K562 (cell line): ENCODE measurements at regions not wholly inside any gene's neighbourhood (a gene's known extent, or its start where the extent isn't known, plus 50 kb on each side); places are given as distances from the start of the nearest gene placed in this dataset.

Source experiments
- ATAC-seq: fragments of 200-7000 bp; cut with Tn5 transposase; 3 replicates; pipeline ENCODE4 v1.9.1; 2020; ENCODE audit warnings: moderate library complexity
- BruUV-seq: library from RNA; stranded (reverse); fragments of 400-500 nt; replicated peaks from 2 replicates; lab custom pipeline; 2021; lab: Mats Ljungman, UMichigan
- CTCF ChIA-PET: fragments of 300-600 bp; formaldehyde crosslinking; extraction: SDS; loops from one replicate; lab custom pipeline; 2021; ENCODE audit warnings: low intra/inter-chr PET ratio; lab: Yijun Ruan, JAX
- POLR2A ChIA-PET: fragments of 300-600, 350-650 bp; sonication (Branson Sonifier 250); formaldehyde crosslinking; extraction: SDS; loops from one replicate; lab custom pipeline; 2021; ENCODE audit warnings: antibody characterized with exemption, inconsistent platforms; lab: Yijun Ruan, JAX
- DNase-seq, 4 experiments: peaks; one replicate each; pipeline versions ENCODE4 v3.0.0 to v3.0.0-alpha.2; 2011 to 2018; ENCODE audit warnings: low spot score in 3 of 4, mixed read lengths in 3 of 4; ENCODE audit errors: extremely low read depth in 1 of 4
- FAIRE-seq: peaks from 2 replicates; lab custom pipeline; 2011; peaks lifted over from hg19 to GRCh38; lab: Jason Lieb, UNC
- H2AFZ ChIP-seq: 2 replicates; pipeline ENCODE4 v1.6.0; 2011; ENCODE audit warnings: low read depth, low read length, control low read depth, inconsistent platforms
- H3K27ac ChIP-seq: fragments of 200-600 bp; 3 replicates; pipeline ENCODE4 v1.8.0; 2011; ENCODE audit warnings: low read depth, mild to moderate bottlenecking, control low read depth, inconsistent platforms, low read length, moderate library complexity, mixed read lengths; ENCODE audit errors: extremely low read depth
- H3K27me3 ChIP-seq, 2 experiments: fragments of 300-600 bp in 1 of 2; 2 replicates in 1 of 2; 3 replicates in 1 of 2; pipeline versions ENCODE4 v1.6.0 to v1.8.0; 2011; ENCODE audit warnings: inconsistent platforms in 2 of 2, low read length in 2 of 2, mild to moderate bottlenecking in 1 of 2, mixed read lengths in 1 of 2, moderate library complexity in 1 of 2; ENCODE audit not compliant: control insufficient read depth in 2 of 2, insufficient read depth in 2 of 2
- H3K36me3 ChIP-seq: fragments of 300-600 bp; 3 replicates; pipeline ENCODE4 v1.8.0; 2011; ENCODE audit warnings: mild to moderate bottlenecking, low read length, inconsistent platforms; ENCODE audit not compliant: control insufficient read depth, insufficient read depth
- H3K4me1 ChIP-seq, 2 experiments: fragments of 200-600 bp in 1 of 2; replicated peaks in 1 of 2; 2 replicates in 1 of 2; 3 replicates in 1 of 2; pipeline versions ENCODE4 v1.5.1 to v1.8.0; 2011; ENCODE audit warnings: inconsistent platforms in 2 of 2, low read length in 2 of 2, mild to moderate bottlenecking in 1 of 2, mixed read lengths in 1 of 2, moderate library complexity in 1 of 2; ENCODE audit not compliant: control insufficient read depth in 2 of 2, insufficient read depth in 2 of 2
- H3K4me2 ChIP-seq: 2 replicates; pipeline ENCODE4 v1.6.1; 2011; ENCODE audit warnings: low read length, control low read depth, inconsistent platforms, mixed read lengths; ENCODE audit not compliant: insufficient read depth
- H3K4me3 ChIP-seq: fragments of 200-600 bp; sonication (generic), shearing (Covaris generic); 2 replicates; pipeline ENCODE4 v1.5.1; 2016; ENCODE audit warnings: control low read depth, inconsistent platforms
- H3K79me2 ChIP-seq: fragments of 200-600 bp; 3 replicates; pipeline ENCODE4 v1.8.0; 2011; ENCODE audit warnings: low read length, inconsistent platforms; ENCODE audit not compliant: control insufficient read depth, insufficient read depth
- H3K9ac ChIP-seq, 2 experiments: 2 replicates each; pipeline versions ENCODE4 v1.6.0 to v1.6.1; 2011; ENCODE audit warnings: low read depth in 2 of 2, low read length in 2 of 2, control low read depth in 1 of 2, inconsistent platforms in 1 of 2, mild to moderate bottlenecking in 1 of 2, mixed read lengths in 1 of 2; ENCODE audit not compliant: insufficient read depth in 1 of 2
- H3K9me1 ChIP-seq: one replicate; pipeline ENCODE4 v1.6.0; 2011; ENCODE audit warnings: inconsistent platforms, mild to moderate bottlenecking, low read length, moderate library complexity; ENCODE audit not compliant: control insufficient read depth, insufficient read depth
- H3K9me3 ChIP-seq: replicated peaks from 2 replicates; pipeline ENCODE4 v1.5.1; 2011; ENCODE audit warnings: low read depth, low read length, inconsistent platforms; ENCODE audit not compliant: control insufficient read depth, insufficient read depth
- H4K20me1 ChIP-seq: replicated peaks from 2 replicates; pipeline ENCODE4 v1.6.1; 2011; ENCODE audit warnings: low read length, inconsistent platforms, mixed read lengths; ENCODE audit not compliant: control insufficient read depth, insufficient read depth
- BHLHE40 ChIP-seq: IDR thresholded peaks from 2 replicates; pipeline ENCODE4 v1.6.1; 2011; ENCODE audit warnings: low read length, improper control_type of control experiment
- CBFA2T3 ChIP-seq: fragments of 450-650 bp; IDR thresholded peaks from 2 replicates; pipeline ENCODE4 v1.6.1; 2017
- CBX1 ChIP-seq: sonication (generic); IDR thresholded peaks from 2 replicates; pipeline ENCODE4 v1.6.1; 2016; ENCODE audit warnings: antibody characterized with exemption, low read depth, mild to moderate bottlenecking
- CEBPG ChIP-seq, 3 experiments: fragments of 200-800 bp in 1 of 3; sonication (Bioruptor generic) in 1 of 3; sonication (generic) in 1 of 3; formaldehyde crosslinking in 1 of 3; IDR thresholded peaks in 2 of 3; conservative IDR thresholded peaks in 1 of 3; 2 replicates each; pipeline versions ENCODE4 v1.6.1 to v1.8.0; 2016 to 2022; ENCODE audit warnings: missing compliant biosample characterization in 2 of 3, missing genetic modification characterization in 2 of 3, mild to moderate bottlenecking in 1 of 3, missing genetic modification reagents in 1 of 3
- CREBBP ChIP-seq: IDR thresholded peaks from one replicate; pipeline ENCODE4 v1.6.1; 2012; ENCODE audit warnings: low read depth, mild to moderate bottlenecking, control low read depth, inconsistent platforms, low read length
- EP400 ChIP-seq: fragments of 450-650 bp; IDR thresholded peaks from 2 replicates; pipeline ENCODE4 v1.6.1; 2017; ENCODE audit warnings: antibody characterized with exemption, mild to moderate bottlenecking, moderate library complexity
- HDAC1 ChIP-seq, 2 experiments: fragments of 450-650 bp; IDR thresholded peaks; 2 replicates each; pipeline ENCODE4 v1.6.1; 2016 to 2017; ENCODE audit warnings: inconsistent platforms in 1 of 2, mild to moderate bottlenecking in 1 of 2, moderate library complexity in 1 of 2
- RNF2 ChIP-seq: sonication (generic); IDR thresholded peaks from 2 replicates; pipeline ENCODE4 v1.6.1; 2016
- TEAD2 ChIP-seq: fragments of 450-650 bp; IDR thresholded peaks from 2 replicates; pipeline ENCODE4 v1.6.1; 2016; ENCODE audit warnings: missing genetic modification characterization, control low read depth, missing compliant biosample characterization
- ZBTB9 ChIP-seq: fragments of 450-650 bp; formaldehyde crosslinking; IDR thresholded peaks from 2 replicates; pipeline ENCODE4 v1.4.0; 2020; ENCODE audit warnings: mild to moderate bottlenecking, moderate library complexity
- ZNF217 ChIP-seq: sonication (generic); formaldehyde crosslinking; IDR thresholded peaks from 2 replicates; pipeline ENCODE4 v1.8.0; 2022; ENCODE audit warnings: mild to moderate bottlenecking, missing genetic modification reagents
- ZNF3 ChIP-seq: fragments of 250-450 bp; sonication (Bioruptor Pico); IDR thresholded peaks from 2 replicates; pipeline ENCODE4 v1.5.0; 2021; ENCODE audit warnings: mild to moderate bottlenecking, moderate library complexity
- WGBS: fragments of 100-300 bp; shearing (Covaris generic); methylation state at CpG from one replicate; pipeline ENCODE4 v1.1.6; 2016; ENCODE audit warnings: low coverage, mixed read lengths; ENCODE audit not compliant: insufficient coverage; ENCODE audit errors: missing lambda C conversion rate; 5-methylcytosine and 5-hydroxymethylcytosine counted together
- in situ Hi-C: fragments of 300-500 bp; cut with MboI; formaldehyde crosslinking; loops from 4 replicates; pipeline ENCODE4 v1.15.0; 2018; ENCODE audit warnings: inconsistent platforms, mixed read lengths
- intact Hi-C: fragments of 100-400 bp; cut with micrococcal nuclease; formaldehyde crosslinking; loops from 2 replicates; pipeline ENCODE4 v1.14.2; 2022

DNA sequence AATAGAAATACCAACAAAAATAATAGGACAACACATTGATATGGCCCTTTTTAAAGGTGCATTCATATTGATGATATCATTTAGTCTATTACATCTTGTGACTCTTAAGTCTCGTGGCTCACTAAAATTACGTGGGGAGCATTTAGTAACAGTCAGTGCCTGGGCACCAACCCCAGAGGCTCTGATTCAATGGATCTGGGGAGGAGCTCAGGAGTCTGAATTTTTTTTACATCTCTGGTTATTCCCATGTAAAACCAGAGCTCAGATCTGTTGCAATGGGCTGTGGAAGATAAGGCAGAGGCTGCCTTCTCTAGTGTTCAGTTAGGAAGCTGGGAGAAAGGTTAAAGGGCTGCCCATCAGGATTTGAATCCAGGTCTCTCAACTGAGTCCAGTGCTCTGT is 549.9 kb upstream of the CDH5 start:
- Histone ChIP-seq H3K4me3 (no peak overlapping the region), H3K36me3 (no peaks in the 10 kb centered on the region), H3K4me1 (no peaks in the 10 kb centered on the region; a peak in 1 of 5 replicates), H3K9ac (no peak overlapping the region), H3K27ac (no peak overlapping the region), H3K27me3 (no peaks in the 10 kb centered on the region), H2AFZ (no peak overlapping the region), H3K4me2 (no peak overlapping the region), H3K79me2 (no peaks in the 10 kb centered on the region), H4K20me1 (no peaks in the 10 kb centered on the region), H3K9me1 (no peaks in the 10 kb centered on the region), H3K9me3 (no peaks in the 10 kb centered on the region)
- TF ChIP-seq CBFA2T3: no peak
- TF ChIP-seq RNF2: no peak
- TF ChIP-seq ZBTB9: no peak
- TF ChIP-seq BHLHE40: no peak
- TF ChIP-seq ZNF3: no peak
- TF ChIP-seq CEBPG (CRISPR knock-in tag; IDR thresholded peaks at IDR 0.05): no peak
- no peak for TF ChIP-seq CEBPG (tag; conservative IDR thresholded peaks at IDR 0.05 in 1 of 2, IDR thresholded peaks at IDR 0.05 in 1 of 2)
- no peak for TF ChIP-seq HDAC1 (IDR thresholded peaks at IDR 0.05)
- no peak for TF ChIP-seq EP400
- TF ChIP-seq CBX1: no peak
- TF ChIP-seq ZNF217 (CRISPR knock-in tag): no peak
- no peak for TF ChIP-seq CREBBP
- TF ChIP-seq TEAD2 (tag): no peak
- in situ Hi-C loops: no loop called here
- intact Hi-C loops: no loop called here
- DNase-seq: no peak
- WGBS: 3% methylated on average over 2 of the region's 2 CpGs
- ChIA-PET POLR2A (interaction anchor here (1.1 kb wide), 1 partner anchor 21 kb away, joined by 3 read pairs; no protein-coding TSS in a partner anchor), CTCF (no interaction called here)
- BruUV-seq: no TSS peak
- ATAC-seq: no peak
- FAIRE-seq: no peak
